ENCODE measurements at regions not wholly inside any gene's neighbourhood (a gene's known extent, or its start where the extent isn't known, plus 50 kb on each side); places are given as distances from the start of the nearest gene placed in this dataset.

- TF ChIP-seq, protein P1, sequence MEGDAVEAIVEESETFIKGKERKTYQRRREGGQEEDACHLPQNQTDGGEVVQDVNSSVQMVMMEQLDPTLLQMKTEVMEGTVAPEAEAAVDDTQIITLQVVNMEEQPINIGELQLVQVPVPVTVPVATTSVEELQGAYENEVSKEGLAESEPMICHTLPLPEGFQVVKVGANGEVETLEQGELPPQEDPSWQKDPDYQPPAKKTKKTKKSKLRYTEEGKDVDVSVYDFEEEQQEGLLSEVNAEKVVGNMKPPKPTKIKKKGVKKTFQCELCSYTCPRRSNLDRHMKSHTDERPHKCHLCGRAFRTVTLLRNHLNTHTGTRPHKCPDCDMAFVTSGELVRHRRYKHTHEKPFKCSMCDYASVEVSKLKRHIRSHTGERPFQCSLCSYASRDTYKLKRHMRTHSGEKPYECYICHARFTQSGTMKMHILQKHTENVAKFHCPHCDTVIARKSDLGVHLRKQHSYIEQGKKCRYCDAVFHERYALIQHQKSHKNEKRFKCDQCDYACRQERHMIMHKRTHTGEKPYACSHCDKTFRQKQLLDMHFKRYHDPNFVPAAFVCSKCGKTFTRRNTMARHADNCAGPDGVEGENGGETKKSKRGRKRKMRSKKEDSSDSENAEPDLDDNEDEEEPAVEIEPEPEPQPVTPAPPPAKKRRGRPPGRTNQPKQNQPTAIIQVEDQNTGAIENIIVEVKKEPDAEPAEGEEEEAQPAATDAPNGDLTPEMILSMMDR (IDR thresholded peaks at IDR 0.05; ENCODE audit: low read depth, low read length, missing input control) = no peak
- TF ChIP-seq TAF1 (conservative IDR thresholded peaks at IDR 0.05) (no peak), JUND (IDR thresholded peaks at IDR 0.05) (no peak), REST (IDR thresholded peaks at IDR 0.05) (no peak), SP1 (IDR thresholded peaks at IDR 0.05) (no peak), HNF4G (IDR thresholded peaks at IDR 0.05) (no peak), YY1 (IDR thresholded peaks at IDR 0.05) (no peak), GABPA (IDR thresholded peaks at IDR 0.05 in 1 of 2, conservative IDR thresholded peaks at IDR 0.05 in 1 of 2) (no peak), EGR1 (IDR thresholded peaks at IDR 0.05; ENCODE audit: low read depth in 2 of 2) (no peak)
These were observed 184.5 kb downstream of the OPA1 start for GRCh38 chr3:193777524-193777923.

Measured in liver (tissue), 3 donors.